ENCODE measurements at regions not wholly inside any gene's neighbourhood (a gene's known extent, or its start where the extent isn't known, plus 50 kb on each side); places are given as distances from the start of the nearest gene placed in this dataset.

DNA sequence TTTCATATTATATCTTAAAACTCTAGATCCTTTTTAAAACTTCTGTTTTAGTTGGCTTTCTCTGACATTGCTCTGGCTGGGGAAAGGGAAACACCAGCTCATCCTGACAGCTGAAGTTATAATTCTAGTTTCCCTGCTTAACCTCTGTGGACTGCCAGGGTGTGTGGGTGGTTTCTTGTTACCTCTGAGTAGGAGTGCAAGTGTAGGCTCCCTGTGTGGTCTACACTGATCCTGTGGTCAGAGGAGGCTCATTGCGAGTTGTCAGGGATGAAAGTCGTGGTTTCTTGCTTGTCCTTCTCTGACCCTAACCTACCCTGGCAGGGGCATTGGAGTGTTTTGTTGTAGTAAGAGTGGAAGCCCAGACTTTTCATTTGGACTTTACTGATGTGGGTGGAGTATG, 221.0 kb downstream of the UTP18 start:
- no peak for TF ChIP-seq EZH2 (IDR thresholded peaks at IDR 0.05; ENCODE audit: borderline replicate concordance, control insufficient read depth, low read depth, low read length)
- TF ChIP-seq NFXL1 (IDR thresholded peaks at IDR 0.05; ENCODE audit: borderline replicate concordance), result no peak
- TF ChIP-seq, protein P1, sequence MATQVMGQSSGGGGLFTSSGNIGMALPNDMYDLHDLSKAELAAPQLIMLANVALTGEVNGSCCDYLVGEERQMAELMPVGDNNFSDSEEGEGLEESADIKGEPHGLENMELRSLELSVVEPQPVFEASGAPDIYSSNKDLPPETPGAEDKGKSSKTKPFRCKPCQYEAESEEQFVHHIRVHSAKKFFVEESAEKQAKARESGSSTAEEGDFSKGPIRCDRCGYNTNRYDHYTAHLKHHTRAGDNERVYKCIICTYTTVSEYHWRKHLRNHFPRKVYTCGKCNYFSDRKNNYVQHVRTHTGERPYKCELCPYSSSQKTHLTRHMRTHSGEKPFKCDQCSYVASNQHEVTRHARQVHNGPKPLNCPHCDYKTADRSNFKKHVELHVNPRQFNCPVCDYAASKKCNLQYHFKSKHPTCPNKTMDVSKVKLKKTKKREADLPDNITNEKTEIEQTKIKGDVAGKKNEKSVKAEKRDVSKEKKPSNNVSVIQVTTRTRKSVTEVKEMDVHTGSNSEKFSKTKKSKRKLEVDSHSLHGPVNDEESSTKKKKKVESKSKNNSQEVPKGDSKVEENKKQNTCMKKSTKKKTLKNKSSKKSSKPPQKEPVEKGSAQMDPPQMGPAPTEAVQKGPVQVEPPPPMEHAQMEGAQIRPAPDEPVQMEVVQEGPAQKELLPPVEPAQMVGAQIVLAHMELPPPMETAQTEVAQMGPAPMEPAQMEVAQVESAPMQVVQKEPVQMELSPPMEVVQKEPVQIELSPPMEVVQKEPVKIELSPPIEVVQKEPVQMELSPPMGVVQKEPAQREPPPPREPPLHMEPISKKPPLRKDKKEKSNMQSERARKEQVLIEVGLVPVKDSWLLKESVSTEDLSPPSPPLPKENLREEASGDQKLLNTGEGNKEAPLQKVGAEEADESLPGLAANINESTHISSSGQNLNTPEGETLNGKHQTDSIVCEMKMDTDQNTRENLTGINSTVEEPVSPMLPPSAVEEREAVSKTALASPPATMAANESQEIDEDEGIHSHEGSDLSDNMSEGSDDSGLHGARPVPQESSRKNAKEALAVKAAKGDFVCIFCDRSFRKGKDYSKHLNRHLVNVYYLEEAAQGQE (IDR thresholded peaks at IDR 0.05; ENCODE audit: low read depth, low read length), result no peak
- no peak for TF ChIP-seq POLR2A (IDR thresholded peaks at IDR 0.05; ENCODE audit: low read depth, low read length)
- TF ChIP-seq, protein P2, sequence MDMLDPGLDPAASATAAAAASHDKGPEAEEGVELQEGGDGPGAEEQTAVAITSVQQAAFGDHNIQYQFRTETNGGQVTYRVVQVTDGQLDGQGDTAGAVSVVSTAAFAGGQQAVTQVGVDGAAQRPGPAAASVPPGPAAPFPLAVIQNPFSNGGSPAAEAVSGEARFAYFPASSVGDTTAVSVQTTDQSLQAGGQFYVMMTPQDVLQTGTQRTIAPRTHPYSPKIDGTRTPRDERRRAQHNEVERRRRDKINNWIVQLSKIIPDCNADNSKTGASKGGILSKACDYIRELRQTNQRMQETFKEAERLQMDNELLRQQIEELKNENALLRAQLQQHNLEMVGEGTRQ (IDR thresholded peaks at IDR 0.05; ENCODE audit: borderline replicate concordance, low read depth, low read length), result no peak
- TF ChIP-seq, protein P3, sequence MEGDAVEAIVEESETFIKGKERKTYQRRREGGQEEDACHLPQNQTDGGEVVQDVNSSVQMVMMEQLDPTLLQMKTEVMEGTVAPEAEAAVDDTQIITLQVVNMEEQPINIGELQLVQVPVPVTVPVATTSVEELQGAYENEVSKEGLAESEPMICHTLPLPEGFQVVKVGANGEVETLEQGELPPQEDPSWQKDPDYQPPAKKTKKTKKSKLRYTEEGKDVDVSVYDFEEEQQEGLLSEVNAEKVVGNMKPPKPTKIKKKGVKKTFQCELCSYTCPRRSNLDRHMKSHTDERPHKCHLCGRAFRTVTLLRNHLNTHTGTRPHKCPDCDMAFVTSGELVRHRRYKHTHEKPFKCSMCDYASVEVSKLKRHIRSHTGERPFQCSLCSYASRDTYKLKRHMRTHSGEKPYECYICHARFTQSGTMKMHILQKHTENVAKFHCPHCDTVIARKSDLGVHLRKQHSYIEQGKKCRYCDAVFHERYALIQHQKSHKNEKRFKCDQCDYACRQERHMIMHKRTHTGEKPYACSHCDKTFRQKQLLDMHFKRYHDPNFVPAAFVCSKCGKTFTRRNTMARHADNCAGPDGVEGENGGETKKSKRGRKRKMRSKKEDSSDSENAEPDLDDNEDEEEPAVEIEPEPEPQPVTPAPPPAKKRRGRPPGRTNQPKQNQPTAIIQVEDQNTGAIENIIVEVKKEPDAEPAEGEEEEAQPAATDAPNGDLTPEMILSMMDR (IDR thresholded peaks at IDR 0.05 in 2 of 3, conservative IDR thresholded peaks at IDR 0.05 in 1 of 3; ENCODE audit: control insufficient read depth in 2 of 3, extremely low read depth in 1 of 3, insufficient read depth in 1 of 3, low read depth in 3 of 3, low read length in 3 of 3), result no peak
- no peak for TF ChIP-seq RFX5 (IDR thresholded peaks at IDR 0.05; ENCODE audit: low read depth, low read length)
- no peak for TF ChIP-seq FOS (IDR thresholded peaks at IDR 0.05; ENCODE audit: borderline replicate concordance, extremely low read depth, insufficient read length)

All from GM12878 (cell line).